Fibroblast of villous mesenchyme (primary cell): ENCODE measurements at regions not wholly inside any gene's neighbourhood (a gene's known extent, or its start where the extent isn't known, plus 50 kb on each side); places are given as distances from the start of the nearest gene placed in this dataset.

Experiments
- DNase-seq: peaks from one replicate; pipeline ENCODE4 v3.0.0-alpha.2; 2010; ENCODE audit warnings: low read depth
- H3K4me3 ChIP-seq: 2 replicates; pipeline ENCODE4 v1.5.1; 2011; ENCODE audit warnings: low read depth, mild to moderate bottlenecking, low read length
- CTCF ChIP-seq: IDR thresholded peaks from 2 replicates; pipeline ENCODE4 v1.5.1; 2012; ENCODE audit warnings: low read depth, mild to moderate bottlenecking, low read length; ENCODE audit not compliant: insufficient read depth

DNA sequence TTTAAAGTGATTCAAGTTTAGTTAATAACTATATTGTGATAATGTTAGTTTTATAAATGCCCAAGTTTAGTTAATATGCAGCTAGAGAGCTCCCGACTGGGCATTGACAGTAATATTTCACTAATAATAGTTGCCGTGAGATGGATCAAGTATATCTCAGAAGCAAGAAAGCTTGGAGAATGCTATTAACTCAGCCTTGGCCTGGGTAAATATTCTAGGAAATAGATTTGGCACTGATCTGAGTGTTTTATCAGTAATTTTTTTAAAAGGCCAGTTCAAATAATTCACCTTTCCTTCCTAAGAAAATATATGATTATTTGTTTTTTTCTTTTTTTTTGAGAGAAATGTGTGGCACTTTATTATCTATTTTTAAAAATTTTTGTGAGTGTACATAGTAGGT, 305.3 kb downstream of the CSNK1G3 start:
- no peak for DNase-seq
- no peak for TF ChIP-seq CTCF
- H3K4me3 ChIP-seq: no peak overlapping the region

DNA sequence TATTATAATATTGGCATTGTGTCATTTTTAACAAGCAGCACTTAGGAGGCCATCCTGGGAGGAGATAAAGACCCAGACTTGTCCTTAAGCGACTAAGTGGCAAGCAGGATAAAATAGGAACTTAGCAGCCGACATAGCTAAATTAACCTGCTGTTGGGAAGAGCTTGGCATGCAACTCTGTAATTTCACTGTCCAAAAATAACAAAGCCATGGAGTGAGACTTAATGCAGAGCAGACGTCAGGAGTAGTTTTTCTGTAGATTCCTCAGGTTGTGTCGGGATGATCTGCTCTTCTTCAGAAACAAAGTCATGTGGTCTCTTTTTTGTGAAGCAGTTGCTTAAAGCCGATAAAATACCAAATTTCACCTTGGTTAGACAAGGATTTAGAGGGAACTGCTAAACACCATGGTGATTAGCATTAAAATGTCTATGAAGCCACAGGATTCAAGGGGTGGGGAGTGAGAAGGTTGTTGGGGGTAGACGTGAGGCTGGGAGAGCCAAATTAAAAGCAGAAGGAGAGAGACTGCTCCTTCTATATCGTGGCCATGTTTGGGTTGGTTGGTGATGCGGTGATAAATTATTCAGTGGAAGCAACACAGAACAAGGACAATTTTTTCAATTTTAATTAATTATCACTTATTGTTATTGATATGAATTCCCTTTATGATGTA, 303.0 kb downstream of the CSNK1G3 start:
- H3K4me3 ChIP-seq: no peak overlapping the region
- no peak for TF ChIP-seq CTCF
- peak; percentile 38 for DNase-seq

DNA sequence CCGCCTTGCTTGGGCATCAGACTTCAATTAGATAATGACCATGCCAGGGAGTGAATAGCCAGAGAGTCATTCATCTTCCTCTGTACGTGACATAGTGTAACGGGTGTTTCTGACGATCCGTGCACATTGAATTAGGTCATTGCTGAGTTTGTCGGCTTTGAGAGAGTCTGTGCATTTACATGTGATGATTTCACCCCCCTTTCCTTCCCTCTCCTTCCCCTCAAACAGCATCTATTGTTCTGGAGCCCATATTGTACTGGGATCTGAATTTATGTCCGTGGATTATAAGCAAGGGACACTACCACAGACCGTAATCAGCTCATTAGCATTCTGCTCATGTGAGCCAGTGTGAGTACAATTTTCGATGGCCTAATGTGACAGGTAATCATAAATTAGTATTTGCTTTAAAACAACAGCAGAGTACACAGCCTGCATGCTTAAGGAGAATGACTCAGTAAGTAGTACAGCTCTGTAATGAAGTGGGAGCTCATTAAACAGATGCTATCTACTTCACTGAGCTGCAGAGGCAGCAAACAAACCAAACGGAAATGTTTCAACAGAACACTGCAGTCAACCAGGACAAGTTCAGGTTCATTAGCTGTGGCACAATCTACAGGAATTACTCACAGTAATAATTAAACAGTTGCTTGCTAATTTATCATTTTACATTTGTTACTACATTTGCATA, 302.1 kb downstream of the CSNK1G3 start:
- TF ChIP-seq CTCF: no peak
- H3K4me3 ChIP-seq: no peak overlapping the region
- DNase-seq: peak; percentile 89

DNA sequence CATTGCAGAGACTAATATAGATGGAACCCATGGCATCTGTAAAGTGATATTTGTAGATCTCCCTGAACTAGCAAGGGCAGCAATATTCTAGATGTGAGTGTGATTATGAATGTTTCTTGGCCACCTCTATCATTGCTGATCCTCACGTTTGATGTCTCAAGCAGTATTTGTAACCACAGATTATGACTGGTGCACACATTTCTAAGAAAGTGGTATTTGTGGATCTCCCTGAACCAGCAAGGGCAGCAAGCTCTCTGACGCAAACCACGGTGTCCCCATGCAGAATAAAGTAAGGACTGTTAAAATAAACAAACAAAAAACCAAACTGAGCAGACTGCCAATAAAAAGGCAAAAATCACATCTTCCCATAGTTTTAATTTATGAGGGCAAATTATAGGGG, 301.3 kb downstream of the CSNK1G3 start:
- TF ChIP-seq CTCF: no peak
- no peak overlapping the region for H3K4me3 ChIP-seq
- no peak for DNase-seq

GRCh38 chr5:123811831-123812230, 299.9 kb downstream of the CSNK1G3 start:
- no peak for TF ChIP-seq CTCF
- no peak overlapping the region for H3K4me3 ChIP-seq
- no peak for DNase-seq

GRCh38 chr5:123810746-123811340, 298.9 kb downstream of the CSNK1G3 start:
- no peak for DNase-seq
- TF ChIP-seq CTCF: no peak
- H3K4me3 ChIP-seq: no peak overlapping the region
